GM18519 (cell line): ENCODE measurements at regions not wholly inside any gene's neighbourhood (a gene's known extent, or its start where the extent isn't known, plus 50 kb on each side); places are given as distances from the start of the nearest gene placed in this dataset.
"Not testable (repeated sequence)": the region's sequence is repeated elsewhere in the genome, so short reads cannot be mapped to it uniquely, and the experiment has no call there.

Source experiments
- ATAC-seq: cut with Tn5 transposase; IDR thresholded peaks from one replicate; pipeline ENCODE4 v1.9.1; 2021; ENCODE audit warnings: mild to moderate bottlenecking, moderate library complexity; ENCODE audit not compliant: unreplicated experiment, low FRiP score

DNA sequence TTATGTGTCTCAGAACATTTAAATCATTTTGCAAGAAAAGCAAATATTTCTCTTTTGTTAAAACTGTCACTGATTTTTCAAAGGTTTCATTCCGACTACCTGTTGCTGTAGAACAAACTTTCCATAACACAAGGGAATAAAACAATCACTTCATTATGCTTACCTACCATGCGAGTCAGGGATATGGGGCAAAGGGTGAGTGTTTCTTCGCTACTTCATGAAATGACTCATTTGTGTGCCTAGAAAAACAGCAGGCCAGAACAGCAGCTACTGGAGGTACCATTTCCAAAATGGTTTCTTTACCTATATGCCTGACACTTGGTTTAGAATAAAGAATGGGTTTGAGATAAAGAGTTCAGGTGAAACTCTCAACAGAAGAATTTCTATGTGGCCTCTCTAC, 712.5 kb downstream of the PLOD2 start:
- no peak for ATAC-seq

DNA sequence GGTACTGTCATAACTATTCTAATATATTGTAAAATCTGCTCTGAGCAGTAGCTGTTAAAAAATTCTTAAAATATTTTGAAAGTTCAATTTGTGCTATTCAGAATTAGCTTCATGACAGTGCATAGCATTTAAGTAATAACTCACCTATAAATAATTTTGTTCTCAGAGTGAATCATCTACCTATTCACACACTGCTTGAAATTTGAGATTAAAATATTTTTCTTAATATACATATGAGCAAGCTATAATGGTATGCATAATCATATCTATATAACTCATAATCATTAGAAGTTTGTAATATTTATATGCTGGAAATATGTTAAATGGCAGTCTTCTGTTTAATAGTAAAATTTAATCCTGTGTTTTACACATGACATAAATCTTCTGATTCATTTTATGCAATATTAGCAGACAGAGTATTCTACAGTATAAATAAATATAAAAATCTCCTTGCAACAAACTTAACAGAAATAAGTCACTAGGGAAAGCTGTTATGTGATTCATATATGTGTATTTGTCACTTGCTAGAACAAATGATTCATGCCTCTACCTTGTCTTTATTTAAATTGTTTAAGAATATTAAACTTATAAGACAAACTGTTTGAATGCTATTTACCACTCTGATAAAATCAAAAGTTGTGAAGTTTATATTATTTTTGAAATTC, 710.8 kb downstream of the PLOD2 start:
- ATAC-seq, result no peak

DNA sequence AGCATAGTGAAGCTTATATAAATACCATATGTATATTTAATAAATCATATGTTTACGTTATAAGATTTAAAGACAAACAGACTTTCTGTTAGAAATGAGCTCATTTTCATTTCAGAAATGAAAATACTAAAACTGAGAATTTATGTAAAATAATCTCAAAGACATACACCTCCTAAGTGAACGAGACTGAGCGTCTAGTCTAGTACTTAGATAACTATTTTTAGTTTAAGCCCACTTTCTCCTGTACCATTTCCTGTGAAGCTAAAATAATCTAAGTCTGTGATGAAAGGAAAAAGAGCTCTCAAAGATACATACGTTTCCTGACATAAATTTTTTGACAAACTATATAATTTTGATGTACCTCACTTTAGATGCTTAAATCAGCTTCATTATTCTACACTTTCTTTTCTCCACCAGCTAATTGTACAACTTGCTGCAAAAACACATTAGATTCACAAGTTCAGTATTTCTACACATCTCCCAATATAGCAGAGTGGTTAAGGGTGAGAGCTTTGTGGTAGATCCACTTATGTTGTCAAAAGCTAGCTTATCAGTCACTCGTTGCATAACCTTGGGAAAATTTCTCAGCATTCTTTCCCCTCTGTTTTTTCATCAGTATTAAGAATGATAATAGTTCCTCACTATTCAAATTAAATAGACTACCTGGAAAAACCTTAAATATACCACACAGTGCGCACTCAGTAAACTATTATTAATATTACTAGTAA, 703.0 kb downstream of the PLOD2 start:
- no peak for ATAC-seq

- not testable (repeated sequence) for ATAC-seq
Observed at GRCh38 chr3:145459681-145460080, 701.3 kb downstream of the PLOD2 start.

DNA sequence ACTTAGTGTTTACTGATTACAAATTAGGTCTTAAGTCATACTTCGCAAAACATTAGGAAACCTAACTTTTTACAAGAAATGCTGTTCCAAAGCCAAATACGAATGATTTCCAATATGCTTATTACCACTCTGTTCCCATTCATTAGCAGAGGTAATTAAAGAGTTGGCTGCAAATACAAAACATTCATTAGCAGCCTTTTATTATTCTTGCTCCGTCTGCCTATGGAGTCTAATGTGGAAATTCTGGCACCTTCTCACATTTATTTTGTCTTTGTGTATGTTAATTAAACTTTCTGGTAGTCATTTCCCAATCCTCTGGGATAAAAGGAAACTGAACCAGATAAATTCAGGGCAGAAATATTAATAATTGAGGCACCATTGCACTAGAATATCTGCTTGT, 689.0 kb downstream of the PLOD2 start:
- no peak for ATAC-seq

- ATAC-seq, result not testable (repeated sequence)
Observed at GRCh38 chr3:145482735-145483134, 678.2 kb downstream of the PLOD2 start.

DNA sequence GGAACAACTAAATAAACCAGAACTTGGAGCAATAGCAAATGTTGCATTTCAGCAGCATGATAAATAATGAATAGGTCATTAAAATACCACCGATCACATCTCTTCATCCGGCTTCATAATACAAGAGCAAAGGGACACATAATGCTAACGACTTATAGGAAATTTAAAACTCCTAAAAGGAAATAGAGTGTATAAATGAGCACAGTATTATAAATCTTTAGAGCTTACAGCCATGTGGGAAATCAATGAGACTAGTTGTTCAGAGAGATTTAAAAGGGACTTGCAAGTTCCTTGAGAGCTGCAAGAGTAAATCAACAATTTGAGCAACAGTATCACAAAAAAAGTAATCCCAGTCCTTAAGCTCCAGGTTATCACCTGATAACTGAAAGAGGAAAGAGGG, 677.0 kb downstream of the PLOD2 start:
- no peak for ATAC-seq

DNA sequence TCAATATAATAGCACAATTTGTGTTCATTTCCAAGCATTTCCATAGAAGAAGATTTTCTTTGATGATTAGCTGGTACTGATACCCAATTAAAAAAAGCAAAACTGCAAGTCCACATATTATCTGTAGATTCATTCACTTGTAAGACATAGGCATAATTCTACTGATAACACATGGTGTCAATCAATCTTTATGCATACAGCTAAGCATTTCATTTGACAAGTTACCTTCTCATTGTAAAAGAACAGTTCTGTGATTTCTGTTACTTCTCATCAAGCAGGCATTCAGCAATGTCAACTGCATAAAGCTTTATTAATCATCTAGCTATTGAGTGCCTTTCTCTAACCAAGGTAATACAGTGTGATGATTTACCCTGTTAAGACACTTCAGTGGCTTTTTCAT, 672.0 kb downstream of the PLOD2 start:
- no peak for ATAC-seq

DNA sequence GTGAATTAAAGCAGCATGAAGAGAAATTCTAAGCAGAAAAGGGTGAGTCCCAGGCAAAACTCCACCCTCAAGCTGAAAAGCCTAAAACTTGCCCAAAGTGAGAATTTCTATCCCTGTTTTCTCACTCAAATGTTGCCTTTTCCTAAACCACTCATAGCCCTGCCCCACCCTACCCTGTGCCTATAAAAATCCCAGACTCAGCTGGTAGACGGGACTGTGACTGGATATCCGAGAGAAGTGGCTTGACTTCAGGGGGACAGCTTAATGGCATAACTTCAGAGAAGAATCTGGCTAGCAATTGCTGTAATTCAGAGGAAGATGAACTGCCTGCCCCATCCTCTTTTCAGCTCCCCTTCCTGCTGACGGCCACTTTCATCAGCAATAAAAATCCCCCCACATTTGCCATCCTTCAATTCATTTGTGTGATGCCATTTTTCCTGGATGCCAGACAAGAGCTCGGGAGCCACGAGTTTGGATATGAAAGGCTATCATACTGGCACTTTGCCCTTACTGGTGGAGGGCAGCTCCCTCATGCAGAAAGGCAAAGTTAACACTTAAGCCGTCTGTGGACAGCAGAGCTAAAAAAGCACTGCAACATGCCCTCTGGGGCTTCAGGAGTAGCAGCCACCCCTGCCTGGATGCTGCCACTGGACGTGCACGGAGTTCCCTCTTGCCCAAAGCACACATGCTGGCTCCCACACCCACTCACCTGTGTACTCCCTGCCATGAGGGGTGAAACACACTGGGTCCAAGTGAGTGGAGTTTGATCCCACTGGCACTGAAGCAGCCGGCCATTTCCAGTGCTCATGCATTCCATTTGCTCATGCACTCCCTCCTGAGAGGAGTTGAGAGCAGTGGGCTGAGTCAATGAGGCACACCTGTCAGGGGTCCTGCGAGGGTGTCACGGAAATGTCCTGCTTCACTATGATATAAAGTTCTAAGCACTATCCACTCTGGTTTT, 670.6 kb downstream of the PLOD2 start:
- no peak for ATAC-seq

DNA sequence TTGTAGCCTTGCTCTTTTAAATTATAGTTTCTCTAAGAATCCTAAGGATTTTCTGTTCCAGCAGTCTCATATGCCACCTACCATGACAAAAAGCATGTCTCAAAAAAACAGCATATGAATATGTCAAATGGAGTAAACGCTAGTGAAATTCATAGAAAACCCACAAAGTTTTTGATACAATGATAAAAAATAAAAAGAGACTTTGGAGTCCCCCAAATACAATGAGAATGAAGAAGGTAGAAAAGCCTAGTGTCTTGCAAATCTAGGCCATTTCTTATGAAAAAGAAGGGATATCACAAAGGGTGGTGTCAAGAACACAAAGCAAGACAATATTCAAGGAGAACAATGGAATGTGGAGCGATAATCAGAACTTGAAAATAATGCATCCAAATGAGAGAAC, 668.5 kb downstream of the PLOD2 start:
- ATAC-seq, result no peak

DNA sequence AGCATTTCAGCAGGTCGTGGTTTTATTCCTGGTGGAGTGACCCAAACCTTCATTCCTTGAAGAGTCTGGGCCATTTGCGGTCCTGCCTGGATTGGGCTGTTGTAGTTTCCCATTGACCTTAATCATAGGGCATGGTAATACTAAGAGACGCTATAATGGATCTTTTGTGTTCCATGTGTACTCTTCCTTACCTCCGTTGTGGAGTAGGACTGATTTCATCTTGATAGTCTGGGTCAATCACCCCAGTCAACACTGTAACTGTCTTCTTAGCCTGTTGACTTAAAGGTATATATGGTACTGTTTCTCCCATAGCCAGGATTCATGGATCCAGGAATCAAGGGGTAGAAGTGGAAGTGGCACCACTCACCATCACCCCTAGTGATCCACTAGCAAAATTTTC, 643.6 kb downstream of the PLOD2 start:
- not testable (repeated sequence) for ATAC-seq

- no peak for ATAC-seq
Observed at GRCh38 chr3:145518639-145519038, 642.3 kb downstream of the PLOD2 start.

- no peak for ATAC-seq
Observed at GRCh38 chr3:145519398-145520047, 641.5 kb downstream of the PLOD2 start.

DNA sequence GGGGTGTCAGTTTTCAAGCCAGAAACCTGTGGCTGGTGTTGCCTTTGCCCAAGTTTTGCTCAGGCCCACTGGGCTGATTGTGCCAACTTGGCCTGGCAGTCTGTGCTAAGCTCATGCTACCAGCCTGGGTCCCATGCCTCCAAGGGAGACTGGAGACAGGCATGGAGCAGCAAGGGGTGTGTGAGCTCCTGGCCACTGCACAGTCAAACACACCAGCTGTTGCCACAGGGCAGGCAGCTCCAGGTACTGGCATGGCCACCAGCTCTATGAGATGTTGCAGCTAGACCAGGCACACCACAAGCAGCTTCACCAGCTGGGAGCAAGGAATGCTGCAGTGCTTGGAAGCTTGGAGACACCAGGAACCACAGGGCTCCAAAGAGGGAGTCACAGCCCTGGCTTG, 638.8 kb downstream of the PLOD2 start:
- no peak for ATAC-seq

DNA sequence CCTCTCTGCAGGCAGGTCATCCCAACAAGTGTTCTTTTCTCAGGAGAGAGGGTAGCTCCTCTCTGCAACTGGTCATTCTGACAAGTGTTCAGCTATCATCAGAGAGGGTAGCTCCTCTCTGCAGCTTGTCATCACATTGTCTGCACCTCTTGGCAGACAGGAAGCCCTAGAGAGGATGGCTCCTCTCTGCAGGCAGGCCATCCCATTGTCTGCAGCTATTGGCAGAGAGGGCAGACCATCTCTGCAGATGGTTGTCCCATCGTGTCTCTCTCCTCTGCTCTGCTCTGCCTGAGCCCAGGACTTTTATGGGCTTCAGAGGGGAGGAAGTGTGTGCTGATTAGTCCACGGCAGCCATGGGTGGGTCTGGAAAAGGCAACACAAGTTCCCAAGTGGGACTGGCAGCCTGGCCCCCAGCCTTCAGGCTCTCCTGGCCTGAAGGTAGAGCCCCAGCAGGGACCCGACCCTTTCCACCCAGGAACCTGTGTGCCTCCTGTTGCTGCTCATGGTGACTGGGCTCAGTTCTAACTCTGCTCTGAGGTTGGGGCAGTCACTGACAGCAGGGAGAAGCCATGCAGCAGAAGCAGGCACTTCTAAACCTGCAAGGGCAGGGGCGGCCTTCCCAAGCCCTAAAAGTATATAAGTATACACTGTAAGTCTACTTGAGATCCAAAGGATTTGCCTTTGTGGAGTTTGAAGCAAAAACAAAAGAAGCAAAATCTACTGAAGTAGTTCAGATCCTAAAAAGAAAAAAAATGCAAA, 637.9 kb downstream of the PLOD2 start:
- no peak for ATAC-seq

DNA sequence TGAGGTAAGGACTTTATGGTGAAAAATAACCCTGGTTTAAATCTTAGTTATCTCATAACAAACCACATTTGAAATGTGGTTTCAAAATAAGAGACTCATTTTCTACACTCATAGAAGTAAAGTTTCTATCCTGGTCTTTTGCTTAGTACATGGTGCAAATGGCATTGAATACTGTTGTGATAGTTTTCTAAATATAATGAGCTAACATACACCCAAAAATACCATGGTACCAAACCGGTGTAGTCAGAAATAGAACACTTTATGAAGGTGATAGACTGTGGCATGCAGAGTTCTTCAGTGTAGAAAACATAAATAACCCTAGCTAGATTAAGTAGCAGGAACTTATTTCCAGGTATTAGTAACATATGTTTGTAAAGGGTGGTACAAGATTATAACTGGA, 629.4 kb downstream of the PLOD2 start:
- ATAC-seq, result no peak

DNA sequence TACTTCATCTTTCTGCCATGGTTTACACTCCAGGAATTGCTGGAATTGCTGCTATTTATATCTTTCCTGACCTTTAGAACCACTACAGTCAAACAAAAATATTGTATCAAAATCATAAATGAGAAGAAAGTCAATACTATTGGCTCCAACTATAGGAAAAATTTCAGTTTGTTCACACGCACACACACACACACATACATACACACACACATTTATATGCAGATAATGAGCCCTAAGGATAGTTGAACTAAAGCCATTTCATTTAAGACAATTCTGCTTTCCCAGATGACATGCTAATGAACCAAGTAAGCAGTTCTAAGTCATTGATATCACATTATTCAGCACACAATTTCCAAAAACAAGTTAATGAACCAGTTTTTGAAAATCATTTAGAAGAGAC, 627.3 kb downstream of the PLOD2 start:
- ATAC-seq, result no peak

DNA sequence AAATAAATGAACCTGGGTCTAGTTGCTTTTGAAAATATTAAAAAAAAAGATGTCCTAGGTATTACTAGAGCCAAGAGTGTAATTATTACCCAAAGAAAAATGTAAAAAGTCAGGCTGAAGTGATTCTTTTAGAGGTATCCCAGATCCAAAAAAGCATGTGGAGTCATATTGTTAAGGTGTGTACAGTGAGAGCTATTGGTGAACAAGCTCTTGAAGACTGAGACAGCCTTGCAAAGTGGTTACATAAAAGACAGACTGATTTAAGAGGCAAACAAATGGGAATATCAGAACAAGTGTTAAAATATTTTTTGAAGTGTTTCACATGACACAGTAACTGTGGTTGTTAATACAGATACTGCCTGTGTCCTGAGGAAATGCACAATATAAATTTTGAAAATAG, 624.5 kb downstream of the PLOD2 start:
- ATAC-seq, result no peak

DNA sequence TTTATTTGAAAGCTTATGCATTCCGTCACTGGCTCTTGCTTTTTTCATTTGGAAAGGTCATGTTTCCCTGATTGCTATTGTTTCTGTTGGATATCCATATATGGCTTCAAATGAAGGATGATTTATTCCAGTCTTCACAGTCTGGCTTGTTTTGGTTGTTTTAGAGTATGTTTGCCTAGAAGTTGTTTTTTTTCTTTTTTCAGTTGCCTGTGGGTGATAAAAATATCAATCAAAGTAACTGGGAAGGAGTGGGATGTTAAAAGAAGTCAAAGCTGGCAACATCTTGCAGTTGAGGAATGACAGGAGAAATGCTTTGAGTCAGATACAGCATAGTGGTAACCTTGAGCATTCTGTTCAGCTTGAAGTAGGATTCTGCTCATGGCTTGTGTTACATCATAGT, 610.5 kb downstream of the PLOD2 start:
- ATAC-seq, result no peak

GRCh38 chr3:145557405-145557804, 603.6 kb downstream of the PLOD2 start:
- ATAC-seq, result no peak
